Astrocyte (in vitro differentiated cells and primary cell): ENCODE measurements at regions not wholly inside any gene's neighbourhood (a gene's known extent, or its start where the extent isn't known, plus 50 kb on each side); places are given as distances from the start of the nearest gene placed in this dataset.

ENCODE experiments used
- DNase-seq: peaks from one replicate; pipeline ENCODE4 v3.0.0-alpha.2; 2010; ENCODE audit warnings: low read depth
- FAIRE-seq: peaks from 2 replicates; lab custom pipeline; 2011; peaks lifted over from hg19 to GRCh38; lab: Jason Lieb, UNC
- H2AFZ ChIP-seq: 2 replicates; pipeline ENCODE4 v1.6.0; 2012; ENCODE audit warnings: low read depth, low read length, inconsistent platforms
- H3K27ac ChIP-seq: 2 replicates; pipeline ENCODE4 v1.5.1; 2011; ENCODE audit warnings: low read depth, low read length, inconsistent platforms
- H3K27me3 ChIP-seq: 2 replicates; pipeline ENCODE4 v1.6.0; 2011; ENCODE audit warnings: low read length, inconsistent platforms; ENCODE audit not compliant: insufficient read depth
- H3K36me3 ChIP-seq: 2 replicates; pipeline ENCODE4 v1.5.1; 2011; ENCODE audit warnings: low read length, inconsistent platforms; ENCODE audit not compliant: insufficient read depth
- H3K4me1 ChIP-seq: 2 replicates; pipeline ENCODE4 v1.5.1; 2011; ENCODE audit warnings: low read length, inconsistent platforms; ENCODE audit not compliant: insufficient read depth
- H3K4me2 ChIP-seq: 2 replicates; pipeline ENCODE4 v1.6.0; 2012; ENCODE audit warnings: low read length, inconsistent platforms
- H3K4me3 ChIP-seq: 2 replicates; pipeline ENCODE4 v1.5.1; 2011; ENCODE audit warnings: low read depth, mild to moderate bottlenecking, low read length, inconsistent platforms; ENCODE audit not compliant: insufficient read depth
- H3K79me2 ChIP-seq: 2 replicates; pipeline ENCODE4 v1.6.0; 2012; ENCODE audit warnings: mild to moderate bottlenecking, low read length, inconsistent platforms; ENCODE audit not compliant: insufficient read depth
- H3K9ac ChIP-seq: 2 replicates; pipeline ENCODE4 v1.6.0; 2012; ENCODE audit warnings: mild to moderate bottlenecking, low read length, inconsistent platforms
- H3K9me3 ChIP-seq: 2 replicates; pipeline ENCODE4 v1.5.1; 2012; ENCODE audit warnings: low read depth, mild to moderate bottlenecking, low read length, inconsistent platforms; ENCODE audit not compliant: insufficient read depth
- H4K20me1 ChIP-seq: 2 replicates; pipeline ENCODE4 v1.6.0; 2012; ENCODE audit warnings: low read length, inconsistent platforms; ENCODE audit not compliant: insufficient read depth
- H3K27ac Mint-ChIP-seq: one replicate; pipeline ENCODE4 v1.8.0; 2021; ENCODE audit warnings: mild to moderate bottlenecking, mixed read lengths; ENCODE audit not compliant: unreplicated experiment
- H3K27me3 Mint-ChIP-seq: one replicate; pipeline ENCODE4 v1.8.0; 2021; ENCODE audit warnings: low read depth, mixed read lengths; ENCODE audit not compliant: unreplicated experiment
- H3K36me3 Mint-ChIP-seq: one replicate; pipeline ENCODE4 v1.8.0; 2021; ENCODE audit warnings: low read depth, mixed read lengths; ENCODE audit not compliant: unreplicated experiment
- H3K4me1 Mint-ChIP-seq: one replicate; pipeline ENCODE4 v1.8.0; 2021; ENCODE audit warnings: low read depth, mixed read lengths; ENCODE audit not compliant: unreplicated experiment
- H3K4me3 Mint-ChIP-seq: one replicate; pipeline ENCODE4 v1.8.0; 2021; ENCODE audit warnings: mild to moderate bottlenecking, moderate library complexity, mixed read lengths; ENCODE audit not compliant: unreplicated experiment
- H3K9me3 Mint-ChIP-seq: one replicate; pipeline ENCODE4 v1.8.0; 2021; ENCODE audit warnings: mild to moderate bottlenecking, mixed read lengths; ENCODE audit not compliant: unreplicated experiment
- CTCF ChIP-seq: IDR thresholded peaks from 2 replicates; pipeline ENCODE4 v1.5.1; 2011; ENCODE audit warnings: low read depth, mild to moderate bottlenecking, inconsistent platforms, low read length, moderate library complexity; ENCODE audit not compliant: insufficient read depth
- EZH2 ChIP-seq: IDR thresholded peaks from 2 replicates; pipeline ENCODE4 v1.6.1; 2012; ENCODE audit warnings: mild to moderate bottlenecking, low read length, inconsistent platforms; ENCODE audit not compliant: insufficient read depth

GRCh38 chr7:84746353-84746752 lies 440.5 kb downstream of the SEMA3D start:
- H3K9me3 Mint-ChIP-seq: no peaks in the 10 kb centered on the region
- TF ChIP-seq EZH2 (no peak), CTCF (no peak)
- H3K9me3 ChIP-seq: no peaks in the 10 kb centered on the region
- H4K20me1 ChIP-seq: no peaks in the 10 kb centered on the region
- H3K4me1 ChIP-seq: no peaks in the 10 kb centered on the region
- H3K27me3 Mint-ChIP-seq: no peaks in the 10 kb centered on the region
- no peak overlapping the region for H3K4me3 ChIP-seq
- H3K4me1 Mint-ChIP-seq: no peaks in the 10 kb centered on the region
- no peak overlapping the region for H3K4me2 ChIP-seq
- H2AFZ ChIP-seq: no peak overlapping the region
- H3K36me3 Mint-ChIP-seq: peaks cover 2% of the 10 kb centered on the region
- no peaks in the 10 kb centered on the region for H3K36me3 ChIP-seq
- no peaks in the 10 kb centered on the region for H3K27me3 ChIP-seq
- FAIRE-seq (no peak), DNase-seq (no peak)
- H3K27ac ChIP-seq: no peak overlapping the region
- H3K9ac ChIP-seq: no peak overlapping the region
- no peaks in the 10 kb centered on the region for H3K79me2 ChIP-seq
- no peak overlapping the region for H3K27ac Mint-ChIP-seq
- H3K4me3 Mint-ChIP-seq: no peak overlapping the region

GRCh38 chr7:84744385-84744784 lies 442.5 kb downstream of the SEMA3D start:
- H3K79me2 ChIP-seq: no peaks in the 10 kb centered on the region
- Mint-ChIP-seq H3K27me3 (no peaks in the 10 kb centered on the region), H3K4me3 (no peak overlapping the region), H3K27ac (no peak overlapping the region), H3K9me3 (no peaks in the 10 kb centered on the region), H3K36me3 (peaks cover 2% of the 10 kb centered on the region), H3K4me1 (no peaks in the 10 kb centered on the region)
- TF ChIP-seq EZH2 (no peak), CTCF (no peak)
- no peak overlapping the region for H2AFZ ChIP-seq
- H3K9ac ChIP-seq: no peak overlapping the region
- H3K27me3 ChIP-seq: no peaks in the 10 kb centered on the region
- H4K20me1 ChIP-seq: no peaks in the 10 kb centered on the region
- no peaks in the 10 kb centered on the region for H3K36me3 ChIP-seq
- H3K4me2 ChIP-seq: no peak overlapping the region
- no peak overlapping the region for H3K27ac ChIP-seq
- H3K4me3 ChIP-seq: no peak overlapping the region
- peak; percentile 23 for FAIRE-seq
- peak; percentile 16 for DNase-seq
- no peaks in the 10 kb centered on the region for H3K9me3 ChIP-seq
- no peaks in the 10 kb centered on the region for H3K4me1 ChIP-seq

- Histone ChIP-seq H3K4me2 (no peak overlapping the region), H3K9ac (no peak overlapping the region), H3K27me3 (no peaks in the 10 kb centered on the region), H3K4me1 (no peaks in the 10 kb centered on the region), H3K79me2 (no peaks in the 10 kb centered on the region), H4K20me1 (no peaks in the 10 kb centered on the region), H3K9me3 (no peaks in the 10 kb centered on the region), H2AFZ (no peak overlapping the region), H3K4me3 (no peak overlapping the region), H3K36me3 (no peaks in the 10 kb centered on the region), H3K27ac (no peak overlapping the region)
- TF ChIP-seq CTCF: no peak
- H3K9me3 Mint-ChIP-seq: no peaks in the 10 kb centered on the region
- no peaks in the 10 kb centered on the region for H3K27me3 Mint-ChIP-seq
- no peaks in the 10 kb centered on the region for H3K4me1 Mint-ChIP-seq
- H3K36me3 Mint-ChIP-seq: no peaks in the 10 kb centered on the region
- no peak overlapping the region for H3K4me3 Mint-ChIP-seq
- FAIRE-seq: no peak
- DNase-seq: no peak
- H3K27ac Mint-ChIP-seq: no peak overlapping the region
These were observed 448.2 kb downstream of the SEMA3D start for GRCh38 chr7:84738583-84739150.
